Body of pancreas (tissue), 4 donors: ENCODE measurements at regions not wholly inside any gene's neighbourhood (a gene's known extent, or its start where the extent isn't known, plus 50 kb on each side); places are given as distances from the start of the nearest gene placed in this dataset.
"Not testable (repeated sequence)": the region's sequence is repeated elsewhere in the genome, so short reads cannot be mapped to it uniquely, and the experiment has no call there.

ENCODE experiments used
- ATAC-seq: fragments of 150-250 bp; one replicate; pipeline ENCODE4 v1.9.1; 2016
- DNase-seq, 4 donors: peaks; one replicate each; pipeline ENCODE4 v3.0.0-alpha.2; 2019
- H3K27ac ChIP-seq, 4 donors: fragments of 200-600 bp; sonication (generic); 1 replicate in 3 of 4; 2 replicates in 1 of 4; pipeline versions ENCODE4 v1.5.1 to v1.6.1; 2016 to 2019; ENCODE audit warnings: mild to moderate bottlenecking in 1 of 4, mixed read lengths in 1 of 4, moderate library complexity in 1 of 4
- H3K27me3 ChIP-seq, 2 donors: fragments of 200-600 bp; sonication (generic); one replicate each; pipeline ENCODE4 v1.6.0; 2016; ENCODE audit warnings: mild to moderate bottlenecking in 1 of 2
- H3K36me3 ChIP-seq, 2 donors: fragments of 200-600 bp; sonication (generic); replicated peaks in 1 of 2; 2 replicates each; pipeline ENCODE4 v1.5.1; 2016; ENCODE audit warnings: low read depth in 2 of 2; ENCODE audit not compliant: insufficient read depth in 1 of 2
- H3K4me1 ChIP-seq: fragments of 200-600 bp; sonication (generic); one replicate; pipeline ENCODE4 v1.6.0; 2016
- H3K4me3 ChIP-seq, 2 donors: fragments of 200-600 bp; sonication (generic); 1 replicate in 1 of 2; 2 replicates in 1 of 2; pipeline ENCODE4 v1.5.1; 2016 to 2019
- H3K9me3 ChIP-seq, 3 donors: fragments of 200-600 bp; sonication (generic); 1 replicate in 2 of 3; 2 replicates in 1 of 3; pipeline ENCODE4 v1.5.1; 2016
- POLR2A ChIP-seq, 3 donors: fragments of 450-650 bp; IDR thresholded peaks; one replicate each; pipeline ENCODE4 v1.6.1; 2016; ENCODE audit warnings: antibody characterized with exemption in 3 of 3, mild to moderate bottlenecking in 2 of 3
- WGBS, 2 donors: methylation state at CpG; one replicate each; pipeline ENCODE4 v1.1.5; 2017; 5-methylcytosine and 5-hydroxymethylcytosine counted together
- intact Hi-C: fragments of 100-400 bp; cut with DNase I; formaldehyde crosslinking; loops from one replicate; pipeline ENCODE4 v1.15.1; 2023
- TF ChIP-seq, protein P1 (sequence below), 7 experiments: fragments of 450-650 bp in 4 of 7; fragments of 200-600 bp in 3 of 7; sonication (generic) in 3 of 7; IDR thresholded peaks; one replicate each; pipeline ENCODE4 v1.5.1; 2016 to 2019; ENCODE audit warnings: antibody characterized with exemption in 7 of 7

DNA sequence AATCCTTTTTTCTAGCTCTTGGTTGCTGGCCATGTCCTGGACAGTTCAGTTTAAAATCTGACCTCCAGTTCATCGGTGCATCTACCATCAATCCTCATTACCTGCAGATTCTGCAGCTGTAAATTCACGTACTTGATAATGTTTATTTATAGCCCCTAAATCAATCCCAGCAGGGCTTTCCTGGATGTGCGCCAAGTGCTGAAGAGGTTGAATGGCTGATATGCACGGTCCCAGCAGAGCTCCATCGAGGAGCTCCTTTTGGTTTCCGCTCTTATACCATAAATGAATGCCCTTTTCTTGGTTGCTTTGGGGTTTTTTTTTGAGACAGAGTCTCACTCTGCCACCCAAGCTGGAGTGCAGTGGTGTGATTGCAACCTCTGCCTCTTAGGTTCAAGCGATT is 91.2 kb upstream of the CCZ1B start:
- no peaks in the 10 kb centered on the region for H3K27me3 ChIP-seq
- H3K36me3 ChIP-seq = no peaks in the 10 kb centered on the region
- intact Hi-C loops = no loop called here
- H3K27ac ChIP-seq = no peak overlapping the region
- 42 to 49% methylated on average over 7 of the region's 7 CpGs for WGBS, 2 donors
- ATAC-seq (no peak), DNase-seq (no peak)
- H3K4me1 ChIP-seq = no peaks in the 10 kb centered on the region
- no peaks in the 10 kb centered on the region for H3K9me3 ChIP-seq
- no peak overlapping the region for H3K4me3 ChIP-seq
- TF ChIP-seq POLR2A (IDR thresholded peaks at IDR 0.05) = no peak
- TF ChIP-seq, protein P1, sequence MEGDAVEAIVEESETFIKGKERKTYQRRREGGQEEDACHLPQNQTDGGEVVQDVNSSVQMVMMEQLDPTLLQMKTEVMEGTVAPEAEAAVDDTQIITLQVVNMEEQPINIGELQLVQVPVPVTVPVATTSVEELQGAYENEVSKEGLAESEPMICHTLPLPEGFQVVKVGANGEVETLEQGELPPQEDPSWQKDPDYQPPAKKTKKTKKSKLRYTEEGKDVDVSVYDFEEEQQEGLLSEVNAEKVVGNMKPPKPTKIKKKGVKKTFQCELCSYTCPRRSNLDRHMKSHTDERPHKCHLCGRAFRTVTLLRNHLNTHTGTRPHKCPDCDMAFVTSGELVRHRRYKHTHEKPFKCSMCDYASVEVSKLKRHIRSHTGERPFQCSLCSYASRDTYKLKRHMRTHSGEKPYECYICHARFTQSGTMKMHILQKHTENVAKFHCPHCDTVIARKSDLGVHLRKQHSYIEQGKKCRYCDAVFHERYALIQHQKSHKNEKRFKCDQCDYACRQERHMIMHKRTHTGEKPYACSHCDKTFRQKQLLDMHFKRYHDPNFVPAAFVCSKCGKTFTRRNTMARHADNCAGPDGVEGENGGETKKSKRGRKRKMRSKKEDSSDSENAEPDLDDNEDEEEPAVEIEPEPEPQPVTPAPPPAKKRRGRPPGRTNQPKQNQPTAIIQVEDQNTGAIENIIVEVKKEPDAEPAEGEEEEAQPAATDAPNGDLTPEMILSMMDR (IDR thresholded peaks at IDR 0.05) = no peak

DNA sequence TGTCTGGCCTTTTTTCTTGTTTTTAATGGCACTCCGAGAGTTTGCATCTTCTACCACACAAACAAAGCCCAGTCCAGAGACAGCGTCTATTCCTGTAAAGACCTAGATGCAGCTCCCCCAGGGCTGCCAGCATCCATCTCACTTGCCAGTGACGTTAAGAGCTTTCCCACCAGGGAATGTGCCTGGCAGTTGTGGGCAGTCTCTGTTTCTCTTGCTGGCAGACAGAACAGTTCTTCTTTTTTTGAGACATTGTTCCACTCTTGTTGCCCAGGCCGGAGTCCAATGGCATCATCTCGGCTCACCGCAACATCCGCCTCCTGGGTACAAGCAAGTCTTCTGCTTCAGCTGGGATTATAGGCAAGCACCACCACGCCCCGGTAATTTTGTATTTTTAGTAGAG is 93.1 kb upstream of the CCZ1B start:
- H3K36me3 ChIP-seq, ATAC-seq, DNase-seq, H3K4me3 ChIP-seq, H3K27ac ChIP-seq, H3K27me3 ChIP-seq, H3K4me1 ChIP-seq, intact Hi-C loops, H3K9me3 ChIP-seq: not testable (repeated sequence)
- 84 to 86% methylated on average over 8 to 9 of the region's 9 CpGs for WGBS, 2 donors

DNA sequence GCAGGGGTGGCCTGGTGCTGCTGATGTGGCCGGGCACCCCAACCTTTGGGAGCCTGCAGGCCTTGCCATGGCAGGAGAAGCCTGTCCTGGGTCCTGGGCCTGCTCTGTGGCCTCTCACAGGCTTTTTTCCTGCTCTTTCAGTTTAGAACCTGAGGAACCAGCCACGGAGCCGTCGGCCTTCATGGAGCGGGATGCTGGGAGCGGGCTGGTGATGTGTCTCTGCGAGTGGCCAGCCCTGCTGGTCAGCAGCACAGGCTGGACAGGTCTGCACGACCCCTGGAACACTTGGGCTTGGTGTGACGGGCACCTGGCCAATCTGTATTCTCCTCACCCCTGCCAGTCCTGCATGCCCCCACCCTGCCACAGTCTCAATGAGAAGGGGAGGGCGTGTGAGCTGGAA is 98.4 kb upstream of the CCZ1B start:
- ATAC-seq, DNase-seq, intact Hi-C loops: not testable (repeated sequence)

DNA sequence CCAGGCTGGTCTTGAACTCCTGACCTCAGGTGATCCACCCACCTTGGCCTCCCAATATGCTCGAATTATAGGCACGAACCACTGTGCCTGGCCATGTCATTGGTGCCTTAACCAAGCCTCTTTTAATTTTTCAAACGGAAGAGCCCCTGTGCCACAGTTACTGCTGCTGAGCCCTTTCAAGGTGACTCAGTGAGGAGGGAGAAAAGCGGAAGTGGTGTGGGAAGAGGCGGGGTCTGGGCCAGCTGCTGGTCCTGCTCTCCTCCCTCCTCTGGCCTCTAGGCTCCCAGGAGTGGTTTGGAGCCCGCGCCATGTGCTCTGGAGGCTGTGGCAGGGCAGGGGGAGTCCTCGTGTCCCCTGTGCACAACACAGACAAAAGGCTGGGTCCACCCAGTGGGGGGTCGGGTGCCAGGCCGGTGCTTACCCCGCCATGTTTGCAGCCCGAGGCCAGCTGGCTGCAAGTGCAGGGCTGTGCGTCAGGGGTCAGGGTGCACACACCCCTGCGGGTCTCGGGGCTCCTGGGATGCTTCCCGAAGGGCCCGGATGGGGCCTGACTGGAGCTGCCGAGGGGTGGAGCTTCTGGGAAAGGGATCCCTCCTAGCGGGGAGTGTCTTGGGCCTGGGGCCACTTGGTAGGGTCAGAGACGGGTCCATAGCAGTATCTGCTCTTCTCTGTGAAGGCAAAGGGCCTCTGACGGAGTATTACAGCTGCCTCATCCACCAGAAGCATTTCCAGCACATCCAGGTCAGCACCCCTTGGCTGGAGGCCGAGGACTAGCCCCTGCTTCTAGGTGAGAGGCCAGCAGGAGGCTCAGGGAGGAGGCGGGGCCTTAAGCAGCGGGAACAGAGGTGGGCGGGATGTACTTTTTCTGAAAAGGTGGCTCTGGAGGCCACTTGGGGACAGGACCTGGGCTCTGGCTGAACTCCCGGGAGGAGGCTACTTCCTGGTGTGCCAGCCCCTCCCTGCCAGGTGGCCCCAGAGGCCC is 100.4 kb upstream of the CCZ1B start:
- H3K36me3 ChIP-seq, intact Hi-C loops, ATAC-seq, H3K9me3 ChIP-seq, DNase-seq, H3K4me3 ChIP-seq, H3K27ac ChIP-seq, H3K4me1 ChIP-seq, H3K27me3 ChIP-seq: not testable (repeated sequence)
- 64 to 81% methylated on average over 6 to 24 of the region's 26 CpGs for WGBS, 2 donors

More for the DNA sequence above, 98.4 kb upstream of the CCZ1B start:
- not testable (repeated sequence) for H3K4me1 ChIP-seq, H3K36me3 ChIP-seq, H3K9me3 ChIP-seq, H3K4me3 ChIP-seq, H3K27ac ChIP-seq, H3K27me3 ChIP-seq
- 70 to 100% methylated on average over 1 to 3 of the region's 10 CpGs for WGBS, 2 donors

DNA sequence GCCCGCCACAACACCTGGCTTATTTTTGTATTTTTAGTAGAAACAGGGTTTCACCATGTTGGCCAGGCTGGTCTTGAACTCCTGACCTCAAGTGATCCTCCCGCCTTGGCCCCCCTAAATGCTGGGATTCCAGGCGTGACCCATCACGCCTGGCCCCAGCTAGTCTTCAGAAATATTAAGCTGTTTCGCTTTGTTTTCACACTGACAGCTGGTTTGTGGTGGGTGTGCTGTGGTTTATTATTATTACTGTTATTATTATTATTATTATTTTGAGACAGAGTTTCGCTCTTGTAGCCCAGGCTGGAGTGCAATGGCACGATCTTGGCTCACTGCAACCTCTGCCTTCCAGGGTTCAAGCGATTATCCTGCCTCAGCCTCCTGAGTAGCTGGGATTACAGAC is 101.6 kb upstream of the CCZ1B start:
- H3K36me3 ChIP-seq, intact Hi-C loops, H3K4me1 ChIP-seq, H3K4me3 ChIP-seq, H3K9me3 ChIP-seq, DNase-seq, ATAC-seq, H3K27me3 ChIP-seq, H3K27ac ChIP-seq: not testable (repeated sequence)
- WGBS, 2 donors = 69 to 75% methylated on average over 8 of the region's 8 CpGs

DNA sequence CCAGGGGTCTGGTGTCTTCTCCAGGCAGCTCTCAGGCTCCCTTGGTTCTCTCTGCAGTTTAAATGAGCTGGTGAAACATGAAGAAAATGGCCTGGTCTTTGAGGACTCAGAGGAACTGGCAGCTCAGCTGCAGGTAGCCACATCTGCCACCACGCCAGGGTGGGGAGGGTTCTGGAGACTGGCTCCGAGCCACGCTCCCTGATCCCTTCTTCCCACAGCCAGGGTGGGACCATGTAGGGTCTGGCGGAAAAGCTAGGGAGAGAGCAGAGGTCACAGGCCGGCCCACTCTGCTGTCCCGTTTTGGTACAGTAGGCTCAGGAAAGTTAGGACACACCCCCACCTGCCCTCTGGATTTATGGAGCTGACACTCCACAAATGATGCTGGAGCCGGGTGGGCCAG is 103.5 kb upstream of the CCZ1B start:
- 74 to 89% methylated on average over 4 to 7 of the region's 7 CpGs for WGBS, 2 donors
- H3K36me3 ChIP-seq, H3K27ac ChIP-seq, DNase-seq, H3K4me1 ChIP-seq, H3K4me3 ChIP-seq, intact Hi-C loops, H3K9me3 ChIP-seq, H3K27me3 ChIP-seq, ATAC-seq: not testable (repeated sequence)

DNA sequence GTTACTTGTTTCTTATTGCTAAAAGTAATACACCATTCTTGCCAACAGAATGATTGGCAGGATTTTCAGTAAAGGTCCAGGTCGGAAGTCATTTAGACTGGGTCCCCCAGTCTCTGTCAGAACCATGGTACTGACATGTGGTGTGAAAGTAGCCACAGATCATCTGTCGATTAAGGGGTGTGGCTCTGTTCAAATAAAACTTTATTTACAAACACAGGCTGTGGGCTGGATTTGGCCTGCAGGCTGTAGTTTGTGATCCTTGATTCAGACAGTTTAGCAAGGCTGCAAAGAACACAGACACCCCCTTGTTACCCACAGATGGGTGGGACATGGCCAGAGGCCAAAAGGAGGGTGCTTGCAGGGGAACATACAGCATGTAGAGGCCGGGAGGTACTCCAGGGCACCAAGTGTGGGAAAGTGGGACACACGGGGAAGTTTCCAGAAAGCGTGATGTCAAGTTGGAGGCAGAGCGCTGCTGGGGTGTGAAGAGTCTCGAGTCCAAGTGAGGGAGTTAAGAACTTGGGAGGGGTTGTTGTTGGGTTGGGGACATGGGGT is 104.1 kb upstream of the CCZ1B start:
- DNase-seq = not testable (repeated sequence)

More for the DNA sequence above, 104.1 kb upstream of the CCZ1B start:
- WGBS, 2 donors = 63 to 70% methylated on average over 7 of the region's 7 CpGs
- ATAC-seq, H3K27ac ChIP-seq, H3K27me3 ChIP-seq, H3K4me3 ChIP-seq, H3K9me3 ChIP-seq, H3K36me3 ChIP-seq, intact Hi-C loops, H3K4me1 ChIP-seq: not testable (repeated sequence)
